CD8-positive, alpha-beta memory T cell (primary cell): ENCODE measurements at regions not wholly inside any gene's neighbourhood (a gene's known extent, or its start where the extent isn't known, plus 50 kb on each side); places are given as distances from the start of the nearest gene placed in this dataset.
"Not testable (repeated sequence)": the region's sequence is repeated elsewhere in the genome, so short reads cannot be mapped to it uniquely, and the experiment has no call there.

Experiments used
- CTCF ChIA-PET: fragments of 350-600 bp; sonication (Branson Sonifier 250); formaldehyde crosslinking; loops from one replicate; lab custom pipeline; 2021; ENCODE audit warnings: antibody characterized with exemption; lab: Charles Lee
- POLR2A ChIA-PET: fragments of 350-600 bp; sonication (Branson Sonifier 250); formaldehyde crosslinking; loops from one replicate; lab custom pipeline; 2021; ENCODE audit warnings: antibody characterized with exemption; lab: Charles Lee
- DNase-seq, 5 donors: peaks; one replicate each; pipeline versions ENCODE4 v3.0.0 to v3.0.0-alpha.2; 2020 to 2022; ENCODE audit warnings: mixed read lengths in 1 of 5
- H3K27ac ChIP-seq: one replicate; pipeline ENCODE4 v1.7.0; 2013; ENCODE audit warnings: low read depth, mild to moderate bottlenecking, low read length, moderate library complexity
- H3K27me3 ChIP-seq: 2 replicates; pipeline ENCODE4 v1.7.0; 2013; ENCODE audit warnings: low read length, mild to moderate bottlenecking; ENCODE audit not compliant: insufficient read depth, poor library complexity, severe bottlenecking
- H3K36me3 ChIP-seq: 2 replicates; pipeline ENCODE4 v1.7.0; 2013; ENCODE audit warnings: mild to moderate bottlenecking, low read length, moderate library complexity; ENCODE audit not compliant: insufficient read depth
- H3K4me1 ChIP-seq: 2 replicates; pipeline ENCODE4 v1.7.0; 2013; ENCODE audit warnings: mild to moderate bottlenecking, low read length, moderate library complexity; ENCODE audit not compliant: insufficient read depth
- H3K4me3 ChIP-seq: 2 replicates; pipeline ENCODE4 v1.7.0; 2013; ENCODE audit warnings: mild to moderate bottlenecking, low read length
- H3K9me3 ChIP-seq: 2 replicates; pipeline ENCODE4 v1.7.0; 2013; ENCODE audit warnings: mild to moderate bottlenecking, low read length
- H3K27ac Mint-ChIP-seq, 8 donors: one replicate each; pipeline ENCODE4 v1.8.0; 2020 to 2021; ENCODE audit warnings: mixed read lengths in 8 of 8, mild to moderate bottlenecking in 6 of 8, inconsistent platforms in 3 of 8, moderate library complexity in 3 of 8
- H3K27me3 Mint-ChIP-seq, 2 donors: one replicate each; pipeline ENCODE4 v1.8.0; 2020 to 2021; ENCODE audit warnings: mixed read lengths in 2 of 2, mild to moderate bottlenecking in 1 of 2, moderate library complexity in 1 of 2
- H3K36me3 Mint-ChIP-seq, 3 donors: one replicate each; pipeline ENCODE4 v1.8.0; 2020 to 2021; ENCODE audit warnings: mixed read lengths in 3 of 3, inconsistent platforms in 1 of 3, mild to moderate bottlenecking in 1 of 3
- H3K4me1 Mint-ChIP-seq, 3 donors: one replicate each; pipeline ENCODE4 v1.8.0; 2020 to 2021; ENCODE audit warnings: mixed read lengths in 3 of 3, inconsistent platforms in 1 of 3, mild to moderate bottlenecking in 1 of 3
- H3K4me3 Mint-ChIP-seq, 7 donors: one replicate each; pipeline ENCODE4 v1.8.0; 2020 to 2021; ENCODE audit warnings: mixed read lengths in 7 of 7, mild to moderate bottlenecking in 6 of 7, moderate library complexity in 4 of 7, inconsistent platforms in 2 of 7
- H3K9me3 Mint-ChIP-seq, 5 donors: one replicate each; pipeline ENCODE4 v1.8.0; 2020 to 2022; ENCODE audit warnings: mixed read lengths in 5 of 5, mild to moderate bottlenecking in 3 of 5, moderate library complexity in 2 of 5, inconsistent platforms in 1 of 5

DNA sequence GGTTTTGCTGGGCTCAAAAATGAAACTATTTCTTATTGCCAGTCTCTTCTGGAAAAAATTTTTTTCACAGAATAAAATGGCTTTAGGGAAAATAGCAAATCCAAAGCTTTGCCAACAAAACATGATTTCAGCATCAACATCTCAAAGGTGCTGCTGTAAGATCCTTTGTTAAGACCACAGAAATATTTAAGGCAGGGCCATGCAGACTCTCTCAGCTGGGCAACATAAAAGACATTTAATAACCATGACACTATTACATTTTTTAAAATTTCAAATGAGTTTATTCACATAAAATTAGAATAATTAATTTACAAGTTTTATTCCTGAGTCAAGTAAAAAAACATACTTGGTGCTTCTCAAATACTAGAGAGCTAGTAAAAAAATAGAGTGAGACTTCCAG is 527.1 kb upstream of the DPPA4 start:
- ChIA-PET POLR2A (no interaction called here), CTCF (no interaction called here)
- no peak overlapping the region for H3K4me3 Mint-ChIP-seq
- H3K4me1 Mint-ChIP-seq: peaks cover 0 to 4% (median 0%) of the 10 kb centered on the region in 3 donors
- Histone ChIP-seq H3K27ac (no peak overlapping the region), H3K4me3 (no peak overlapping the region), H3K27me3 (no peaks in the 10 kb centered on the region), H3K36me3 (no peaks in the 10 kb centered on the region), H3K4me1 (no peaks in the 10 kb centered on the region), H3K9me3 (no peaks in the 10 kb centered on the region)
- peaks cover 0 to 4% (median 0%) of the 10 kb centered on the region in 5 donors for H3K9me3 Mint-ChIP-seq
- H3K27me3 Mint-ChIP-seq: no peaks in the 10 kb centered on the region
- H3K36me3 Mint-ChIP-seq: peaks cover 0 to 13% (median 2%) of the 10 kb centered on the region in 3 donors
- no peak for DNase-seq
- no peak overlapping the region for H3K27ac Mint-ChIP-seq

DNA sequence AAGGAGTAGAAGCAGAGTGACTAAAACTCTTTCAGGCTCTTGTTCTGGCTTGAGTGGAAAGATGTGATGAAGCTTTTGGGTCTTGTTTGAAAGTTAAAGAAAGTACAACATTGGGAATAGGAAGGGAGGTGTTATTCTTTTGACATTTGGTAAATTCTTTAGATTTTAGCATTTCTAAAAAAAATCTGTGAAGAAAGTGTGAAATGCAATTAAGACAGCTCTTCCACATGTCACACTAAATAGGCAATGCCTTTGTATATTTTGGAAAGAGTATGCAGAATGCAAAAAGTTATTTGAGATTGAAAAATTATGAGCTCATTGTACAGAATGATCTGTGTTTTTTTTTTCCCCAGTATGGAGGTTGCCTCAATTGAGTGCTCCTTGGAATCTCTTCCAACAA is 532.2 kb upstream of the DPPA4 start:
- no peak overlapping the region for H3K4me3 Mint-ChIP-seq
- no peak overlapping the region for H3K4me3 ChIP-seq
- CTCF ChIA-PET: no interaction called here

DNA sequence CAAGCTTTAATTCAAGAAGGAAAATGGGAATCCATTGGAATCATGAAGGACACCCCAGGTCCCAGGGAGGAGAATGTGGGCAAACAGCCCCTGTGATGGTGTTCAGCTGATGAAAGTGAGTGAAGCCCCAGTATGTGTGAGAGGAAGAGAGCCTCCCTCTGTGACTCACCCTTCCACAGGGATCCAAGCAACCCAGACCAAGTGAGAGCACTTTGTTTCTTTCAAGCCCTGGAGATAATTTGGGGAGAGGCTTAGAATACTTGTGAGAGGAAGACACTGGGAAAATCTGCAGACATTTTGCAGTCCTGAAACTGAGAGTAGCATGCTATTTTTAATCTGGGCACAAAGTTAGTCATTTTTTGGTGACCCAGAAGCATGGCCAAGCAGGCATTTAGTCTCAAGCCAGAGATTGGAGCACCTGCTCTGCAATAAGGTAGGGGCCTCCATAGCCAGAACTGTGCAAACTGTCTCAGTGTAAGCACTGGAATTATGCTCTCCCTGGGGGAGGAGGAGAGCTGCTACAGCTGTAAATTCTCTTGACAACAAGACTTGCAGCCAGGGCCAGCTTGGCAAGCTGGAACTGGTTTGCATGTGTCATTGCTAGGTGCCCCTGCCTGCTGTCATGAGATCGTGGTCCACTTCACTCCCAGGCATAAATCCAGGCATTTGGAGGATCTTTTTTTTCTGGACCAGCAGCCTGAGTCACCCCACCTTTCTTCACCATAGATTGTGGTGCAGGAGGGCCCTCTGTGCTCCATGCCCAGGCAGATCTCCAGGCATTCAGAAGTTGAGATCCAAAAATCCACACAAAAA is 537.8 kb upstream of the DPPA4 start:
- H3K27me3 ChIP-seq: no peaks in the 10 kb centered on the region
- no peak overlapping the region for H3K4me3 Mint-ChIP-seq
- peaks cover 0 to 21% (median 2%) of the 10 kb centered on the region in 3 donors for H3K36me3 Mint-ChIP-seq
- no peak overlapping the region for H3K4me3 ChIP-seq
- H3K9me3 ChIP-seq: no peaks in the 10 kb centered on the region
- peaks cover 0 to 3% (median 0%) of the 10 kb centered on the region in 5 donors for H3K9me3 Mint-ChIP-seq
- ChIA-PET POLR2A (no interaction called here), CTCF (no interaction called here)
- H3K27ac Mint-ChIP-seq: no peak overlapping the region
- no peak overlapping the region for H3K27ac ChIP-seq
- H3K4me1 ChIP-seq: no peaks in the 10 kb centered on the region
- DNase-seq: no peak
- H3K4me1 Mint-ChIP-seq: no peaks in the 10 kb centered on the region
- H3K27me3 Mint-ChIP-seq: peaks cover 0 to 4% of the 10 kb centered on the region in 2 donors
- no peaks in the 10 kb centered on the region for H3K36me3 ChIP-seq

More for the DNA sequence above, 532.2 kb upstream of the DPPA4 start:
- H3K9me3 ChIP-seq: no peaks in the 10 kb centered on the region
- H3K4me1 Mint-ChIP-seq: no peaks in the 10 kb centered on the region
- no peak for DNase-seq
- H3K27ac Mint-ChIP-seq: no peak overlapping the region
- H3K27me3 ChIP-seq: no peaks in the 10 kb centered on the region
- H3K27ac ChIP-seq: no peak overlapping the region
- H3K36me3 ChIP-seq: no peaks in the 10 kb centered on the region
- peaks cover 0 to 3% (median 2%) of the 10 kb centered on the region in 3 donors for H3K36me3 Mint-ChIP-seq
- POLR2A ChIA-PET: no interaction called here
- H3K27me3 Mint-ChIP-seq: peaks cover 0 to under 1% of the 10 kb centered on the region in 2 donors
- peaks cover 0 to 2% (median 0%) of the 10 kb centered on the region in 5 donors for H3K9me3 Mint-ChIP-seq
- no peaks in the 10 kb centered on the region for H3K4me1 ChIP-seq

DNA sequence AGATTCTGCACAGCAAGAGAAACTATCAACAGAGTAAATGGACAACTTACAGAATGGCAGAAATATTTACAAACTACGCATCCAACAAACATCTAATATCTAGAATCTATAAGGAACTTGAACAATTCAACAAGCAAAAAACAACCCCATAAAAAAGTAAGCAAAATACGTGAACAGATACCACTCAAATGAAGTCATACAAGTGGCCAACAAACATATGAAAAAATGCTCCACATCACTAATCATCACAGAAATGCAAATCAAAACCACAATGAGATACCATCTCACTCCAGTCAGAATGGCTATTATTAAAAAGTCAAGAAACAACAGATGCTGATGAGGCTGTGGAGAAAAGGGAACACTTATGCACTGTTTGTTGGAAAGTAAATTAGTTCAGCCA is 540.3 kb upstream of the DPPA4 start:
- H3K27ac Mint-ChIP-seq, H3K4me3 Mint-ChIP-seq, H3K4me1 ChIP-seq, DNase-seq, POLR2A ChIA-PET, H3K4me3 ChIP-seq, H3K36me3 ChIP-seq, H3K9me3 ChIP-seq, H3K27ac ChIP-seq, H3K9me3 Mint-ChIP-seq, H3K27me3 Mint-ChIP-seq, CTCF ChIA-PET, H3K4me1 Mint-ChIP-seq, H3K27me3 ChIP-seq: not testable (repeated sequence)
- peaks cover 0 to 25% (median 2%) of the 10 kb centered on the region in 3 donors for H3K36me3 Mint-ChIP-seq

DNA sequence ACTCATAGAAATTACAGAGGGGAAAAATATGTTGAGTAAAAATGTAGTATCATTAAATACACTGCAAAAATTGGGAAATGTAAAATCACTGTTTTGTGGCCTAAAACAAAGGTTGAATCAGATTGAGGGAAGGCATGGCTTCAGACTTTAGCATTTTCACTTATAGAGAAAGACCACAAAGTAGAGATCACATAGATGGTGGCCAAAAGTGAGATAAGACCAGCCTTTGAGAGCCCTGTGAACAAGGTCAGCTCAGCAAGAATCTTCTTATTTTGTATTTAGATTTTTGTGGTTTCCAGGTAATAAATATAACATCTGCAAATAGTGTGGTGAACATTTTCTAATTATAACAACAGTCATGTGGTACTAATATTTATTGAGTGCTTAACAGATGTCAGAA is 544.8 kb upstream of the DPPA4 start:
- no peak overlapping the region for H3K27ac ChIP-seq
- ChIA-PET CTCF (no interaction called here), POLR2A (no interaction called here)
- H3K4me3 Mint-ChIP-seq: no peak overlapping the region
- no peak for DNase-seq
- H3K27ac Mint-ChIP-seq: no peak overlapping the region
- H3K36me3 Mint-ChIP-seq: peaks cover 0 to 28% (median 6%) of the 10 kb centered on the region in 3 donors
- H3K27me3 Mint-ChIP-seq: no peaks in the 10 kb centered on the region
- no peaks in the 10 kb centered on the region for H3K27me3 ChIP-seq
- H3K9me3 Mint-ChIP-seq: peaks cover 0 to 6% (median 4%) of the 10 kb centered on the region in 5 donors
- H3K36me3 ChIP-seq: no peaks in the 10 kb centered on the region
- H3K9me3 ChIP-seq: no peaks in the 10 kb centered on the region
- H3K4me1 ChIP-seq: no peaks in the 10 kb centered on the region
- no peak overlapping the region for H3K4me3 ChIP-seq
- H3K4me1 Mint-ChIP-seq: no peaks in the 10 kb centered on the region

DNA sequence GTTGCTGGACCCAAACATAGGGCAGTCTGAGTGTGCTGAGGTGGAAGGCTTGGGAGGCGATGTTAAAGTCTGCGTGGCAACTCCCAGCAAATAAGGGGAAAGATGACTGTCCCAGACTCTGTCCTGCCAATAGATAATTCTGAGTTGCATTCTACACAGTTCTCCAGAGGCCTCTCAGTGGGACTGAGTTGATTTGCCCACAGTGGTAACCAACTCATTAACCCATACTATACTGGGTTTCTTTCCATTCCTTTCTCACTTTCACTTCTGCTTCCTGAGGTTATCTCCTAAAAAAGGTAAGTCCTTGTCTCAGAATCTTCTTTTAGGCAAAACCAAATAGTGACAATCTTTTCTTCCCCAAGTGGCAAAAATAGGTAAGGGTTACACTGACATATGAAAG is 549.9 kb upstream of the DPPA4 start:
- Histone ChIP-seq H3K27me3 (no peaks in the 10 kb centered on the region), H3K36me3 (no peaks in the 10 kb centered on the region), H3K4me1 (no peaks in the 10 kb centered on the region), H3K9me3 (no peaks in the 10 kb centered on the region), H3K27ac (no peak overlapping the region), H3K4me3 (no peak overlapping the region)
- Mint-ChIP-seq H3K9me3 (peaks cover 2 to 8% (median 5%) of the 10 kb centered on the region in 5 donors), H3K27me3 (no peaks in the 10 kb centered on the region), H3K4me3 (no peak overlapping the region), H3K4me1 (no peaks in the 10 kb centered on the region), H3K27ac (no peak overlapping the region), H3K36me3 (peaks cover 0 to 35% (median 6%) of the 10 kb centered on the region in 3 donors)
- ChIA-PET CTCF (no interaction called here), POLR2A (no interaction called here)
- DNase-seq: no peak

DNA sequence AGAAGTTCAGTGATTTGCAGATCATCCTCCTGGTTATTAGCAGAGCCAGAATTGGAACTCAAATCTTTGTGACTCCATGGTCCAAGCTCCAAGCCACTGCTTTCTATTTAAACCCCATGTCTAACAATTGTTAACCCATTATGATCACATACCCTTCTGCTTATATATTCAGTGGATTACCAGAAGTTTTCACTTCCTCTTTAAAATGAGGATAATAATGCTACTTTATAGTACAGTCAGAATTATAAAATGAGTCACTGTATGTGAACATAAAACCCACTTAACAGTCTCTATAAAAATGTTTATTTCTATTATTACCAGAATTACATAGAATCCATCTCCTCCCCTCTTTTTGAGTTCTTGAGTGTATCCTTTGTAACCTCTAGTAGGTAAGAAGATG is 550.7 kb upstream of the DPPA4 start:
- H3K27me3 Mint-ChIP-seq: no peaks in the 10 kb centered on the region
- Histone ChIP-seq H3K27me3 (no peaks in the 10 kb centered on the region), H3K4me1 (no peaks in the 10 kb centered on the region), H3K4me3 (no peak overlapping the region), H3K9me3 (no peaks in the 10 kb centered on the region), H3K36me3 (no peaks in the 10 kb centered on the region), H3K27ac (no peak overlapping the region)
- H3K36me3 Mint-ChIP-seq: peaks cover 0 to 32% (median 6%) of the 10 kb centered on the region in 3 donors
- DNase-seq: no peak
- H3K9me3 Mint-ChIP-seq: peaks cover 2 to 8% (median 3%) of the 10 kb centered on the region in 5 donors
- ChIA-PET POLR2A (no interaction called here), CTCF (no interaction called here)
- no peak overlapping the region for H3K4me3 Mint-ChIP-seq
- H3K4me1 Mint-ChIP-seq: no peaks in the 10 kb centered on the region
- no peak overlapping the region for H3K27ac Mint-ChIP-seq

DNA sequence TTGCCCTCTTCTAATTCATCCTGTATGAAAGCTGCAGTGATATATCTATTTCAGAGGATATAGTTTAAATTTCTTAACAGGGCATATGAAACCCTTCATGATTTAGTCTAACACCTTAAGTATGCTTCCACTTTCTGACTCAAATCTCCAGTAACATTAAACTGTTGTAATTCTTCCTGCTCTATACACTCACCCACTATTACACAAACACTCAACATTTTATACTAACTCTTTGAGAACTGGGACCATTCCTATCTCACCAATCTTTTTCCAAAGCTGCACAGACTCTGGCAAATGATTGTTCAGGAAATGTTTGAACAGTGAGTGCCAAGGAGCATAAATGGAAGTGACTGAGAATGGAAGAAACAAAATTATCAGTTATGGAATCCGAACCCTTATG is 560.4 kb upstream of the DPPA4 start:
- ChIA-PET CTCF (no interaction called here), POLR2A (no interaction called here)
- H3K27me3 Mint-ChIP-seq: no peaks in the 10 kb centered on the region
- H3K9me3 ChIP-seq: no peaks in the 10 kb centered on the region
- H3K4me1 Mint-ChIP-seq: peaks cover 17 to 37% (median 25%) of the 10 kb centered on the region in 3 donors
- H3K27ac ChIP-seq: no peak overlapping the region
- no peak overlapping the region for H3K27ac Mint-ChIP-seq
- H3K9me3 Mint-ChIP-seq: no peaks in the 10 kb centered on the region
- H3K4me1 ChIP-seq: peaks cover 8% of the 10 kb centered on the region
- no peaks in the 10 kb centered on the region for H3K27me3 ChIP-seq
- peaks cover 0 to 17% (median 0%) of the 10 kb centered on the region in 3 donors for H3K36me3 Mint-ChIP-seq
- no peak overlapping the region for H3K4me3 Mint-ChIP-seq
- DNase-seq: no peak
- no peaks in the 10 kb centered on the region for H3K36me3 ChIP-seq
- no peak overlapping the region for H3K4me3 ChIP-seq
